K562 (cell line): ENCODE measurements at regions not wholly inside any gene's neighbourhood (a gene's known extent, or its start where the extent isn't known, plus 50 kb on each side); places are given as distances from the start of the nearest gene placed in this dataset.

ENCODE experiments used
- ATAC-seq: fragments of 200-7000 bp; cut with Tn5 transposase; 3 replicates; pipeline ENCODE4 v1.9.1; 2020; ENCODE audit warnings: moderate library complexity
- BruUV-seq: library from RNA; stranded (reverse); fragments of 400-500 nt; replicated peaks from 2 replicates; lab custom pipeline; 2021; lab: Mats Ljungman, UMichigan
- CTCF ChIA-PET: fragments of 300-600 bp; formaldehyde crosslinking; extraction: SDS; loops from one replicate; lab custom pipeline; 2021; ENCODE audit warnings: low intra/inter-chr PET ratio; lab: Yijun Ruan, JAX
- POLR2A ChIA-PET: fragments of 300-600, 350-650 bp; sonication (Branson Sonifier 250); formaldehyde crosslinking; extraction: SDS; loops from one replicate; lab custom pipeline; 2021; ENCODE audit warnings: antibody characterized with exemption, inconsistent platforms; lab: Yijun Ruan, JAX
- DNase-seq, 4 experiments: peaks; one replicate each; pipeline versions ENCODE4 v3.0.0 to v3.0.0-alpha.2; 2011 to 2018; ENCODE audit warnings: low spot score in 3 of 4, mixed read lengths in 3 of 4; ENCODE audit errors: extremely low read depth in 1 of 4
- FAIRE-seq: peaks from 2 replicates; lab custom pipeline; 2011; peaks lifted over from hg19 to GRCh38; lab: Jason Lieb, UNC
- H2AFZ ChIP-seq: 2 replicates; pipeline ENCODE4 v1.6.0; 2011; ENCODE audit warnings: low read depth, low read length, control low read depth, inconsistent platforms
- H3K27ac ChIP-seq: fragments of 200-600 bp; 3 replicates; pipeline ENCODE4 v1.8.0; 2011; ENCODE audit warnings: low read depth, mild to moderate bottlenecking, control low read depth, inconsistent platforms, low read length, moderate library complexity, mixed read lengths; ENCODE audit errors: extremely low read depth
- H3K27me3 ChIP-seq, 2 experiments: fragments of 300-600 bp in 1 of 2; 2 replicates in 1 of 2; 3 replicates in 1 of 2; pipeline versions ENCODE4 v1.6.0 to v1.8.0; 2011; ENCODE audit warnings: inconsistent platforms in 2 of 2, low read length in 2 of 2, mild to moderate bottlenecking in 1 of 2, mixed read lengths in 1 of 2, moderate library complexity in 1 of 2; ENCODE audit not compliant: control insufficient read depth in 2 of 2, insufficient read depth in 2 of 2
- H3K36me3 ChIP-seq: fragments of 300-600 bp; 3 replicates; pipeline ENCODE4 v1.8.0; 2011; ENCODE audit warnings: mild to moderate bottlenecking, low read length, inconsistent platforms; ENCODE audit not compliant: control insufficient read depth, insufficient read depth
- H3K4me1 ChIP-seq, 2 experiments: fragments of 200-600 bp in 1 of 2; replicated peaks in 1 of 2; 2 replicates in 1 of 2; 3 replicates in 1 of 2; pipeline versions ENCODE4 v1.5.1 to v1.8.0; 2011; ENCODE audit warnings: inconsistent platforms in 2 of 2, low read length in 2 of 2, mild to moderate bottlenecking in 1 of 2, mixed read lengths in 1 of 2, moderate library complexity in 1 of 2; ENCODE audit not compliant: control insufficient read depth in 2 of 2, insufficient read depth in 2 of 2
- H3K4me2 ChIP-seq: 2 replicates; pipeline ENCODE4 v1.6.1; 2011; ENCODE audit warnings: low read length, control low read depth, inconsistent platforms, mixed read lengths; ENCODE audit not compliant: insufficient read depth
- H3K4me3 ChIP-seq: fragments of 200-600 bp; sonication (generic), shearing (Covaris generic); 2 replicates; pipeline ENCODE4 v1.5.1; 2016; ENCODE audit warnings: control low read depth, inconsistent platforms
- H3K79me2 ChIP-seq: fragments of 200-600 bp; 3 replicates; pipeline ENCODE4 v1.8.0; 2011; ENCODE audit warnings: low read length, inconsistent platforms; ENCODE audit not compliant: control insufficient read depth, insufficient read depth
- H3K9ac ChIP-seq, 2 experiments: 2 replicates each; pipeline versions ENCODE4 v1.6.0 to v1.6.1; 2011; ENCODE audit warnings: low read depth in 2 of 2, low read length in 2 of 2, control low read depth in 1 of 2, inconsistent platforms in 1 of 2, mild to moderate bottlenecking in 1 of 2, mixed read lengths in 1 of 2; ENCODE audit not compliant: insufficient read depth in 1 of 2
- H3K9me1 ChIP-seq: one replicate; pipeline ENCODE4 v1.6.0; 2011; ENCODE audit warnings: inconsistent platforms, mild to moderate bottlenecking, low read length, moderate library complexity; ENCODE audit not compliant: control insufficient read depth, insufficient read depth
- H3K9me3 ChIP-seq: replicated peaks from 2 replicates; pipeline ENCODE4 v1.5.1; 2011; ENCODE audit warnings: low read depth, low read length, inconsistent platforms; ENCODE audit not compliant: control insufficient read depth, insufficient read depth
- H4K20me1 ChIP-seq: replicated peaks from 2 replicates; pipeline ENCODE4 v1.6.1; 2011; ENCODE audit warnings: low read length, inconsistent platforms, mixed read lengths; ENCODE audit not compliant: control insufficient read depth, insufficient read depth
- ETS1 ChIP-seq: conservative IDR thresholded peaks from 2 replicates; pipeline ENCODE4 v1.6.1; 2011; ENCODE audit warnings: low read depth, mild to moderate bottlenecking, low read length; ENCODE audit not compliant: control insufficient read depth
- FUS ChIP-seq: fragments of 200-400 bp; formaldehyde crosslinking; optimal IDR thresholded peaks from 2 replicates; pipeline ENCODE3; 2017; ENCODE audit warnings: low read depth, low read length
- L3MBTL2 ChIP-seq: fragments of 450-650 bp; IDR thresholded peaks from 2 replicates; pipeline ENCODE4 v1.6.1; 2016; ENCODE audit warnings: mild to moderate bottlenecking, moderate library complexity
- SRSF3 ChIP-seq: fragments of 200-400 bp; formaldehyde crosslinking; IDR thresholded peaks from 2 replicates; pipeline ENCODE4 v1.6.1; 2016; ENCODE audit warnings: mild to moderate bottlenecking, low read length, moderate library complexity; ENCODE audit not compliant: insufficient read depth
- TRIM25 ChIP-seq: fragments of 450-650 bp; IDR thresholded peaks from 2 replicates; pipeline ENCODE4 v1.7.0; 2016; ENCODE audit warnings: borderline replicate concordance
- ZBTB17 ChIP-seq: fragments of 450-650 bp; formaldehyde crosslinking; IDR thresholded peaks from 2 replicates; pipeline ENCODE4 v1.4.0; 2020; ENCODE audit warnings: mild to moderate bottlenecking
- ZNF696 ChIP-seq: fragments of 250-450 bp; sonication (Bioruptor Pico); conservative IDR thresholded peaks from 2 replicates; pipeline ENCODE4 v1.4.0; 2020; ENCODE audit warnings: mild to moderate bottlenecking, moderate library complexity
- WGBS: fragments of 100-300 bp; shearing (Covaris generic); methylation state at CpG from one replicate; pipeline ENCODE4 v1.1.6; 2016; ENCODE audit warnings: low coverage, mixed read lengths; ENCODE audit not compliant: insufficient coverage; ENCODE audit errors: missing lambda C conversion rate; 5-methylcytosine and 5-hydroxymethylcytosine counted together
- in situ Hi-C: fragments of 300-500 bp; cut with MboI; formaldehyde crosslinking; loops from 4 replicates; pipeline ENCODE4 v1.15.0; 2018; ENCODE audit warnings: inconsistent platforms, mixed read lengths
- intact Hi-C: fragments of 100-400 bp; cut with micrococcal nuclease; formaldehyde crosslinking; loops from 2 replicates; pipeline ENCODE4 v1.14.2; 2022

GRCh38 chr14:97246648-97247047, 449.5 kb downstream of the VRK1 start:
- intact Hi-C loops (no loop called here), in situ Hi-C loops (no loop called here)
- H3K9me1 ChIP-seq: no peaks in the 10 kb centered on the region
- H2AFZ ChIP-seq: no peak overlapping the region
- H3K9me3 ChIP-seq: no peaks in the 10 kb centered on the region
- no peaks in the 10 kb centered on the region for H3K27me3 ChIP-seq
- WGBS: 0% methylated on average over 7 of the region's 7 CpGs
- BruUV-seq: no TSS peak
- H3K79me2 ChIP-seq: no peaks in the 10 kb centered on the region
- no peak overlapping the region for H3K9ac ChIP-seq
- no peak for FAIRE-seq
- no peak overlapping the region for H3K4me3 ChIP-seq
- H3K27ac ChIP-seq: no peak overlapping the region
- no peaks in the 10 kb centered on the region for H3K36me3 ChIP-seq
- TF ChIP-seq TRIM25: no peak
- TF ChIP-seq ZNF696: no peak
- no peak for TF ChIP-seq SRSF3
- TF ChIP-seq FUS: no peak
- TF ChIP-seq ETS1: no peak
- no peak for TF ChIP-seq L3MBTL2
- no peak for TF ChIP-seq ZBTB17
- H3K4me1 ChIP-seq: no peaks in the 10 kb centered on the region
- CTCF ChIA-PET: no interaction called here
- H4K20me1 ChIP-seq: no peaks in the 10 kb centered on the region
- DNase-seq: no peak
- POLR2A ChIA-PET: no interaction called here
- ATAC-seq: no peak
- no peak overlapping the region for H3K4me2 ChIP-seq
